ENCODE measurements at regions not wholly inside any gene's neighbourhood (a gene's known extent, or its start where the extent isn't known, plus 50 kb on each side); places are given as distances from the start of the nearest gene placed in this dataset.

GRCh38 chr18:48488388-48488850 is 50.4 kb upstream of the CTIF start:
- Histone ChIP-seq H3K4me1 (ENCODE audit: insufficient read depth) (peaks cover 13% of the 10 kb centered on the region), H3K27ac (peak overlapping the region in 1 of 2 donors; percentile 22), H3K9me3 (no peaks in the 10 kb centered on the region), H3K4me3 (no peak overlapping the region), H3K36me3 (no peaks in the 10 kb centered on the region), H3K27me3 (no peaks in the 10 kb centered on the region)
- intact Hi-C loops (cut with DNase I), result no loop called here
- DNase-seq, result peak; percentile 61 to 85 (median 83)
- TF ChIP-seq POLR2A (IDR thresholded peaks at IDR 0.05) (no peak), EP300 (IDR thresholded peaks at IDR 0.05) (no peak)
- TF ChIP-seq, protein P1, sequence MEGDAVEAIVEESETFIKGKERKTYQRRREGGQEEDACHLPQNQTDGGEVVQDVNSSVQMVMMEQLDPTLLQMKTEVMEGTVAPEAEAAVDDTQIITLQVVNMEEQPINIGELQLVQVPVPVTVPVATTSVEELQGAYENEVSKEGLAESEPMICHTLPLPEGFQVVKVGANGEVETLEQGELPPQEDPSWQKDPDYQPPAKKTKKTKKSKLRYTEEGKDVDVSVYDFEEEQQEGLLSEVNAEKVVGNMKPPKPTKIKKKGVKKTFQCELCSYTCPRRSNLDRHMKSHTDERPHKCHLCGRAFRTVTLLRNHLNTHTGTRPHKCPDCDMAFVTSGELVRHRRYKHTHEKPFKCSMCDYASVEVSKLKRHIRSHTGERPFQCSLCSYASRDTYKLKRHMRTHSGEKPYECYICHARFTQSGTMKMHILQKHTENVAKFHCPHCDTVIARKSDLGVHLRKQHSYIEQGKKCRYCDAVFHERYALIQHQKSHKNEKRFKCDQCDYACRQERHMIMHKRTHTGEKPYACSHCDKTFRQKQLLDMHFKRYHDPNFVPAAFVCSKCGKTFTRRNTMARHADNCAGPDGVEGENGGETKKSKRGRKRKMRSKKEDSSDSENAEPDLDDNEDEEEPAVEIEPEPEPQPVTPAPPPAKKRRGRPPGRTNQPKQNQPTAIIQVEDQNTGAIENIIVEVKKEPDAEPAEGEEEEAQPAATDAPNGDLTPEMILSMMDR (IDR thresholded peaks at IDR 0.05), result no peak
- WGBS, 3 donors, result 13 to 27% (median 14%) methylated on average over 3 of the region's 3 CpGs

GRCh38 chr18:48486754-48487153 is 52.1 kb upstream of the CTIF start:
- Histone ChIP-seq H3K27me3 (no peaks in the 10 kb centered on the region), H3K4me1 (ENCODE audit: insufficient read depth) (peaks cover 11% of the 10 kb centered on the region), H3K9me3 (no peaks in the 10 kb centered on the region), H3K4me3 (no peak overlapping the region), H3K36me3 (no peaks in the 10 kb centered on the region), H3K27ac (peak overlapping the region in 1 of 2 donors; percentile 76)
- TF ChIP-seq, protein P1 (IDR thresholded peaks at IDR 0.05), result no peak
- TF ChIP-seq POLR2A (IDR thresholded peaks at IDR 0.05) (no peak), EP300 (IDR thresholded peaks at IDR 0.05) (no peak)
- 3 to 8% (median 5%) methylated on average over 2 of the region's 2 CpGs for WGBS, 3 donors
- no peak for DNase-seq
- intact Hi-C loops (cut with DNase I), result no loop called here

- 76 to 99% (median 77%) methylated on average over 5 of the region's 5 CpGs for WGBS, 3 donors
- Histone ChIP-seq H3K4me1 (ENCODE audit: insufficient read depth) (peaks cover 11% of the 10 kb centered on the region), H3K9me3 (no peaks in the 10 kb centered on the region), H3K4me3 (no peak overlapping the region), H3K27ac (peak overlapping the region in 1 of 2 donors; percentile 76), H3K27me3 (no peaks in the 10 kb centered on the region), H3K36me3 (no peaks in the 10 kb centered on the region)
- intact Hi-C loops (cut with DNase I), result no loop called here
- no peak for DNase-seq
- TF ChIP-seq, protein P1 (IDR thresholded peaks at IDR 0.05), result no peak
- TF ChIP-seq EP300 (IDR thresholded peaks at IDR 0.05) (no peak), POLR2A (IDR thresholded peaks at IDR 0.05) (no peak)
Observed at GRCh38 chr18:48485828-48486405, 52.9 kb upstream of the CTIF start.

DNA sequence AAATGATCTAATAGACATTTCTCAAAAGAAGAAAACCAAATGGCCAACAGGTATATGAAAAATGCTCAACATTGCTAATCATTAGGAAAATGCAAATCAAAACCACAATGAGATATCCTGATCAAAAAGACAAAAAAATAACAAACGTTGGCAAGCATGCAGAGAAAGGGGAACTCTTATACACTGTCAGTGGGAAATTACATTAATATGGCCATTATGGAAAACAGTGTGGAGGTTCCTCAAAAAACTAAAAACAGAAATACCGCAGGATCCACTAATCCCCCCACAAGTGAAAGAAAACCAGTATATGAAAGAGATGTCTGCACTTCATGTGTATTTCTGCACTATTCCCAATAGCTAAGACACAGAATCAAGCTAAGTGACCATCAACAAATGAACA is 57.7 kb upstream of the CTIF start:
- no peaks in the 10 kb centered on the region for H3K27me3 ChIP-seq
- H3K4me1 ChIP-seq (ENCODE audit: insufficient read depth), result no peaks in the 10 kb centered on the region
- H3K27ac ChIP-seq, result no peak overlapping the region
- 90 to 95% (median 91%) methylated on average over 2 of the region's 2 CpGs for WGBS, 3 donors
- H3K36me3 ChIP-seq, result no peaks in the 10 kb centered on the region
- no peak overlapping the region for H3K4me3 ChIP-seq
- H3K9me3 ChIP-seq, result no peaks in the 10 kb centered on the region
- TF ChIP-seq EP300 (IDR thresholded peaks at IDR 0.05), result no peak
- TF ChIP-seq, protein P1 (IDR thresholded peaks at IDR 0.05), result no peak
- no peak for TF ChIP-seq POLR2A (IDR thresholded peaks at IDR 0.05)
- no peak for DNase-seq
- intact Hi-C loops (cut with DNase I), result no loop called here

Measured in ovary (tissue), 7 donors.